ENCODE measurements at regions not wholly inside any gene's neighbourhood (a gene's known extent, or its start where the extent isn't known, plus 50 kb on each side); places are given as distances from the start of the nearest gene placed in this dataset.
"Not testable (repeated sequence)": the region's sequence is repeated elsewhere in the genome, so short reads cannot be mapped to it uniquely, and the experiment has no call there.

- TF ChIP-seq EP300 (IDR thresholded peaks at IDR 0.05; ENCODE audit: borderline replicate concordance in 1 of 2, low read depth in 1 of 2, low read length in 1 of 2); CTCF (IDR thresholded peaks at IDR 0.05); USF1 (IDR thresholded peaks at IDR 0.05; ENCODE audit: borderline replicate concordance, low read depth); GABPA (IDR thresholded peaks at IDR 0.05; ENCODE audit: low read depth); USF2 (IDR thresholded peaks at IDR 0.05; ENCODE audit: borderline replicate concordance, low read depth, low read length); CHD2 (IDR thresholded peaks at IDR 0.05; ENCODE audit: low read length, partially characterized antibody); RAD21 (IDR thresholded peaks at IDR 0.05; ENCODE audit: low read length); POLR2AphosphoS5 (IDR thresholded peaks at IDR 0.05; ENCODE audit: low read depth, low read length): not testable (repeated sequence)
These were observed 330.5 kb upstream of the FOLH1 start for GRCh38 chr11:49538927-49539326.

All from SK-N-SH (cell line).